ENCODE measurements at regions not wholly inside any gene's neighbourhood (a gene's known extent, or its start where the extent isn't known, plus 50 kb on each side); places are given as distances from the start of the nearest gene placed in this dataset.

- no peak for DNase-seq (ENCODE audit: low spot score)
Measured at GRCh38 chr6:40937491-40937890, 101.5 kb downstream of the UNC5CL start.

- DNase-seq (ENCODE audit: low spot score), result no peak
Measured at GRCh38 chr6:40936818-40937251, 102.2 kb downstream of the UNC5CL start.

GRCh38 chr6:40933864-40934263 lies 105.2 kb downstream of the UNC5CL start:
- no peak for DNase-seq (ENCODE audit: low spot score)

- no peak for DNase-seq (ENCODE audit: low spot score)
Measured at GRCh38 chr6:40932953-40933352, 106.1 kb downstream of the UNC5CL start.

- no peak for DNase-seq (ENCODE audit: low spot score)
Measured at GRCh38 chr6:40932366-40932765, 106.7 kb downstream of the UNC5CL start.

GRCh38 chr6:40931931-40932330 lies 107.1 kb downstream of the UNC5CL start:
- DNase-seq (ENCODE audit: low spot score), result no peak

- no peak for DNase-seq (ENCODE audit: low spot score)
Measured at GRCh38 chr6:40930555-40930954, 108.5 kb downstream of the UNC5CL start.

GRCh38 chr6:40930045-40930444 lies 109.0 kb downstream of the UNC5CL start:
- DNase-seq (ENCODE audit: low spot score), result no peak

- DNase-seq (ENCODE audit: low spot score), result no peak
Measured at GRCh38 chr6:40929176-40929575, 109.8 kb downstream of the UNC5CL start.

- DNase-seq (ENCODE audit: low spot score), result no peak
Measured at GRCh38 chr6:40928763-40929162, 110.3 kb downstream of the UNC5CL start.

GRCh38 chr6:40928307-40928706 lies 110.7 kb downstream of the UNC5CL start:
- no peak for DNase-seq (ENCODE audit: low spot score)

- DNase-seq (ENCODE audit: low spot score), result no peak
Measured at GRCh38 chr6:40925341-40925740, 113.7 kb downstream of the UNC5CL start.

- DNase-seq (ENCODE audit: low spot score), result no peak
Measured at GRCh38 chr6:40924839-40925238, 114.2 kb downstream of the UNC5CL start.

GRCh38 chr6:40923880-40924279 lies 115.1 kb downstream of the UNC5CL start:
- DNase-seq (ENCODE audit: low spot score), result no peak

- DNase-seq (ENCODE audit: low spot score), result no peak
Measured at GRCh38 chr6:40923326-40923725, 115.7 kb downstream of the UNC5CL start.

- DNase-seq (ENCODE audit: low spot score), result no peak
Measured at GRCh38 chr6:40922281-40922680, 116.7 kb downstream of the UNC5CL start.

- DNase-seq (ENCODE audit: low spot score), result no peak
Measured at GRCh38 chr6:40918040-40918651, 120.9 kb downstream of the UNC5CL start.

- no peak for DNase-seq (ENCODE audit: low spot score)
Measured at GRCh38 chr6:40917603-40918002, 121.4 kb downstream of the UNC5CL start.

GRCh38 chr6:40916845-40917244 lies 122.2 kb downstream of the UNC5CL start:
- no peak for DNase-seq (ENCODE audit: low spot score)

GRCh38 chr6:40915165-40915564 lies 123.9 kb downstream of the UNC5CL start:
- no peak for DNase-seq (ENCODE audit: low spot score)

- no peak for DNase-seq (ENCODE audit: low spot score)
Measured at GRCh38 chr6:40914005-40914404, 125.0 kb downstream of the UNC5CL start.

- DNase-seq (ENCODE audit: low spot score), result peak; percentile 27
Measured at GRCh38 chr6:40912158-40912946, 126.7 kb downstream of the UNC5CL start.

GRCh38 chr6:40910260-40910893 lies 128.6 kb downstream of the UNC5CL start:
- DNase-seq (ENCODE audit: low spot score), result no peak

All from germinal center (tissue), 1 donor.